Keratinocyte (primary cell): ENCODE measurements at regions not wholly inside any gene's neighbourhood (a gene's known extent, or its start where the extent isn't known, plus 50 kb on each side); places are given as distances from the start of the nearest gene placed in this dataset.

Experiments
- DNase-seq: peaks from one replicate; pipeline ENCODE4 v3.0.0-alpha.2; 2011; ENCODE audit warnings: low read depth, missing footprints, low spot score
- FAIRE-seq: peaks from 2 replicates; lab custom pipeline; 2011; peaks lifted over from hg19 to GRCh38; lab: Jason Lieb, UNC
- H2AFZ ChIP-seq: 2 replicates; pipeline ENCODE4 v1.6.0; 2012; ENCODE audit warnings: low read length, control low read depth, inconsistent platforms; ENCODE audit not compliant: control insufficient read depth
- H3K27ac ChIP-seq: 2 replicates; pipeline ENCODE4 v1.5.1; 2011; ENCODE audit warnings: low read length; ENCODE audit not compliant: control insufficient read depth, insufficient read depth
- H3K27me3 ChIP-seq: 3 replicates; pipeline ENCODE4 v1.6.0; 2011; ENCODE audit warnings: low read length; ENCODE audit not compliant: control insufficient read depth, insufficient read depth; ENCODE audit errors: extremely low read depth
- H3K36me3 ChIP-seq, 2 experiments: 2 replicates in 1 of 2; 3 replicates in 1 of 2; pipeline ENCODE4 v1.5.1; 2011; ENCODE audit warnings: low read length in 2 of 2, mild to moderate bottlenecking in 1 of 2; ENCODE audit not compliant: control insufficient read depth in 2 of 2, insufficient read depth in 2 of 2; ENCODE audit errors: extremely low read depth in 1 of 2
- H3K4me1 ChIP-seq: 3 replicates; pipeline ENCODE4 v1.5.1; 2011; ENCODE audit warnings: low read length; ENCODE audit not compliant: control insufficient read depth, insufficient read depth; ENCODE audit errors: extremely low read depth
- H3K4me2 ChIP-seq: 3 replicates; pipeline ENCODE4 v1.6.0; 2011; ENCODE audit warnings: low read depth, low read length; ENCODE audit not compliant: control insufficient read depth, insufficient read depth; ENCODE audit errors: extremely low read depth
- H3K4me3 ChIP-seq, 3 experiments: fragments of 200-600 bp in 1 of 3; sonication (generic) in 1 of 3; 2 replicates in 2 of 3; 3 replicates in 1 of 3; pipeline ENCODE4 v1.5.1; 2011 to 2016; ENCODE audit warnings: low read length in 3 of 3, mild to moderate bottlenecking in 3 of 3, control low read depth in 2 of 3, inconsistent platforms in 1 of 3, low read depth in 1 of 3, mixed read lengths in 1 of 3, mixed run types in 1 of 3, moderate library complexity in 1 of 3; ENCODE audit not compliant: control insufficient read depth in 2 of 3, insufficient read depth in 2 of 3; ENCODE audit errors: extremely low read depth in 1 of 3
- H3K79me2 ChIP-seq: 2 replicates; pipeline ENCODE4 v1.6.0; 2012; ENCODE audit warnings: low read length; ENCODE audit not compliant: control insufficient read depth, insufficient read depth
- H3K9ac ChIP-seq: 3 replicates; pipeline ENCODE4 v1.6.0; 2011; ENCODE audit warnings: low read length; ENCODE audit not compliant: control insufficient read depth, insufficient read depth; ENCODE audit errors: extremely low read depth
- H3K9me1 ChIP-seq: 3 replicates; pipeline ENCODE4 v1.6.0; 2011; ENCODE audit warnings: low read length; ENCODE audit not compliant: control insufficient read depth, insufficient read depth; ENCODE audit errors: extremely low read depth
- H3K9me3 ChIP-seq: 2 replicates; pipeline ENCODE4 v1.5.1; 2012; ENCODE audit warnings: low read depth, low read length; ENCODE audit not compliant: control insufficient read depth
- H4K20me1 ChIP-seq: 3 replicates; pipeline ENCODE4 v1.6.0; 2011; ENCODE audit warnings: low read length; ENCODE audit not compliant: control insufficient read depth, insufficient read depth; ENCODE audit errors: extremely low read depth
- EZH2 ChIP-seq: IDR thresholded peaks from one replicate; pipeline ENCODE4 v1.6.1; 2012; ENCODE audit warnings: inconsistent platforms, mild to moderate bottlenecking, low read length, moderate library complexity
- dilution Hi-C: fragments of 300-500 bp; cut with MboI; formaldehyde crosslinking; loops from one replicate; pipeline ENCODE4 v1.7.0; 2020; ENCODE audit warnings: low sequenced_read_pairs; ENCODE audit not compliant: extremely low pct_ligation_motif_present
- TF ChIP-seq, protein P1 (sequence below), 3 experiments: IDR thresholded peaks in 1 of 3; conservative IDR thresholded peaks in 1 of 3; optimal IDR thresholded peaks in 1 of 3; 2 replicates in 2 of 3; 3 replicates in 1 of 3; pipeline versions ENCODE3 to v1.5.1; 2011; ENCODE audit warnings: low read length in 3 of 3, mild to moderate bottlenecking in 3 of 3, moderate library complexity in 2 of 3, control low read depth in 1 of 3, inconsistent platforms in 1 of 3; ENCODE audit not compliant: insufficient read depth in 2 of 3; ENCODE audit errors: extremely low read depth in 1 of 3

DNA sequence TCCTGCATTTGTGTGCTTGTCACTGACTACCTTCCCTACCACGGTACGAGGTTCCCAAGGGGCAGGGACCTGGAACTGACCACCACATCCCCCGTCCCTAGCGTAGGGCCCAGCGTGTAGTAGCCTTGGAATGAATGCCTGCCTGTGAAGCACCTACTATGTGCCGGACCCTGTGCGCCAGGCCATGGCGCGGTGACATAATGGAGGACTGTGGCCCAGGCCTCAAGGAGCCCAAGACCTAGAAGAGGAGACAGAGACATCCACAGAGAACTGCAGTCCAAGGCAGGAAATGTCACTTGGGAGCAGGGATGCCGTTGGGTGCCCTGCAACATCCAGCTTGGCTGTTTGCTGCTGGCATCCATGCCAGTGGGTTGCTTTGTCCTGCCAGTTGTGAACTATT lies 71.9 kb upstream of the SLC6A6 start:
- dilution Hi-C loops: no loop called here
- Histone ChIP-seq H3K4me1 (peaks cover 22% of the 10 kb centered on the region), H3K79me2 (no peaks in the 10 kb centered on the region), H3K9me1 (no peaks in the 10 kb centered on the region), H3K27ac (no peak overlapping the region), H3K4me2 (no peak overlapping the region), H3K9me3 (no peaks in the 10 kb centered on the region), H3K4me3 (no peak overlapping the region), H4K20me1 (no peaks in the 10 kb centered on the region), H3K9ac (no peak overlapping the region), H3K36me3 (no peaks in the 10 kb centered on the region), H3K27me3 (no peaks in the 10 kb centered on the region), H2AFZ (no peak overlapping the region)
- no peak for FAIRE-seq
- no peak for TF ChIP-seq EZH2
- TF ChIP-seq, protein P1, sequence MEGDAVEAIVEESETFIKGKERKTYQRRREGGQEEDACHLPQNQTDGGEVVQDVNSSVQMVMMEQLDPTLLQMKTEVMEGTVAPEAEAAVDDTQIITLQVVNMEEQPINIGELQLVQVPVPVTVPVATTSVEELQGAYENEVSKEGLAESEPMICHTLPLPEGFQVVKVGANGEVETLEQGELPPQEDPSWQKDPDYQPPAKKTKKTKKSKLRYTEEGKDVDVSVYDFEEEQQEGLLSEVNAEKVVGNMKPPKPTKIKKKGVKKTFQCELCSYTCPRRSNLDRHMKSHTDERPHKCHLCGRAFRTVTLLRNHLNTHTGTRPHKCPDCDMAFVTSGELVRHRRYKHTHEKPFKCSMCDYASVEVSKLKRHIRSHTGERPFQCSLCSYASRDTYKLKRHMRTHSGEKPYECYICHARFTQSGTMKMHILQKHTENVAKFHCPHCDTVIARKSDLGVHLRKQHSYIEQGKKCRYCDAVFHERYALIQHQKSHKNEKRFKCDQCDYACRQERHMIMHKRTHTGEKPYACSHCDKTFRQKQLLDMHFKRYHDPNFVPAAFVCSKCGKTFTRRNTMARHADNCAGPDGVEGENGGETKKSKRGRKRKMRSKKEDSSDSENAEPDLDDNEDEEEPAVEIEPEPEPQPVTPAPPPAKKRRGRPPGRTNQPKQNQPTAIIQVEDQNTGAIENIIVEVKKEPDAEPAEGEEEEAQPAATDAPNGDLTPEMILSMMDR (optimal IDR thresholded peaks at IDR 0.05 in 1 of 3, IDR thresholded peaks at IDR 0.05 in 1 of 3, conservative IDR thresholded peaks at IDR 0.05 in 1 of 3; ENCODE audit: extremely low read depth in 1 of 3, insufficient read depth in 2 of 3, low read length in 3 of 3): no peak
- no peak for DNase-seq

DNA sequence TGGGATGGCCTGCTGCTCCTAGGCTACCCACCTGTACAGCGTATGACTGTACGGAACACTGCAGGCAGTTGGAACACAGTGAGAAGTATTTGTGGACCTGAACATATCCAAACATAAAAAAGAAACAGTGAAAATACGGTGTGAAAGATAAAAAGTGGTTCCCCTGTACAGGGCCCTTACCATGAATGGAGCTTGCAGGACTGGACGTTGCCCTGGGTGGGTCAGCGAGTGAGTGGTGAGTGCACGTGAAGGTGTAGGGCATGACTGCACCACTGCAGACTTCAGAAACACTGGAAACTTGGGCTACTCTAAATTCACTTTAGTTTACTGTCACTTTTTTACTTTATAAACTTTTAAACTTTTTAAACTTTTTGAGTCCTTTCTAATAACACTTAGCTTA lies 71.2 kb upstream of the SLC6A6 start:
- H3K79me2 ChIP-seq: no peaks in the 10 kb centered on the region
- H3K4me1 ChIP-seq: peaks cover 17% of the 10 kb centered on the region
- H3K27me3 ChIP-seq: no peaks in the 10 kb centered on the region
- no peak overlapping the region for H3K4me3 ChIP-seq
- DNase-seq (no peak), FAIRE-seq (no peak)
- TF ChIP-seq, protein P1 (optimal IDR thresholded peaks at IDR 0.05 in 1 of 3, IDR thresholded peaks at IDR 0.05 in 1 of 3, conservative IDR thresholded peaks at IDR 0.05 in 1 of 3; ENCODE audit: extremely low read depth in 1 of 3, insufficient read depth in 2 of 3, low read length in 3 of 3): no peak
- no peak for TF ChIP-seq EZH2
- H3K9me3 ChIP-seq: no peaks in the 10 kb centered on the region
- H4K20me1 ChIP-seq: no peaks in the 10 kb centered on the region
- H3K36me3 ChIP-seq: no peaks in the 10 kb centered on the region
- no peak overlapping the region for H3K4me2 ChIP-seq
- dilution Hi-C loops: no loop called here
- H3K9ac ChIP-seq: no peak overlapping the region
- H3K27ac ChIP-seq: no peak overlapping the region
- H2AFZ ChIP-seq: no peak overlapping the region
- no peaks in the 10 kb centered on the region for H3K9me1 ChIP-seq
